SK-N-SH treated with all-trans-retinoic acid at 6 μM for 48 hours (cell line): ENCODE measurements at regions not wholly inside any gene's neighbourhood (a gene's known extent, or its start where the extent isn't known, plus 50 kb on each side); places are given as distances from the start of the nearest gene placed in this dataset.
A peak's percentile ranks its signal among the peaks of the same experiment; 100 is the strongest.

Experiments
- ATAC-seq: fragments of 200-7000 bp; cut with Tn5 transposase; 3 replicates; pipeline ENCODE4 v1.9.1; 2020; ENCODE audit warnings: mild to moderate bottlenecking, moderate library complexity
- ARNTL ChIP-seq: fragments of 450-650 bp; formaldehyde crosslinking; IDR thresholded peaks from 2 replicates; pipeline ENCODE4 v1.5.0; 2020; ENCODE audit warnings: low read depth, mild to moderate bottlenecking, moderate library complexity, borderline replicate concordance
- BACH2 ChIP-seq: fragments of 250-450 bp; sonication (Bioruptor Pico); IDR thresholded peaks from 2 replicates; pipeline ENCODE4 v1.9.0; 2021; ENCODE audit warnings: mild to moderate bottlenecking, borderline replicate concordance
- CREB5 ChIP-seq: fragments of 250-450 bp; sonication (Bioruptor Pico); IDR thresholded peaks from 2 replicates; pipeline ENCODE4 v1.5.1; 2020; ENCODE audit warnings: low read depth, mild to moderate bottlenecking, moderate library complexity
- CSDC2 ChIP-seq: fragments of 250-450 bp; sonication (Bioruptor Pico); IDR thresholded peaks from 2 replicates; pipeline ENCODE4 v1.5.0; 2020; ENCODE audit warnings: mild to moderate bottlenecking, moderate library complexity
- GLIS3 ChIP-seq: fragments of 250-450 bp; sonication (Bioruptor Pico); IDR thresholded peaks from 2 replicates; pipeline ENCODE4 v1.5.0; 2020; ENCODE audit warnings: mild to moderate bottlenecking, moderate library complexity
- ISL1 ChIP-seq: fragments of 250-450 bp; sonication (Bioruptor Pico); IDR thresholded peaks from 2 replicates; pipeline ENCODE4 v2.1.2; 2022; ENCODE audit warnings: mild to moderate bottlenecking, moderate library complexity
- OSR1 ChIP-seq: fragments of 250-450 bp; sonication (Bioruptor Pico); IDR thresholded peaks from 2 replicates; pipeline ENCODE4 v1.8.0; 2022; ENCODE audit warnings: moderate library complexity, mild to moderate bottlenecking, inconsistent platforms
- PATZ1 ChIP-seq: fragments of 250-450 bp; sonication (Bioruptor Pico); IDR thresholded peaks from 2 replicates; pipeline ENCODE4 v1.8.0; 2020; ENCODE audit warnings: mild to moderate bottlenecking, moderate library complexity, borderline replicate concordance
- POU6F1 ChIP-seq: fragments of 250-450 bp; sonication (Bioruptor Pico); IDR thresholded peaks from 2 replicates; pipeline ENCODE4 v1.8.0; 2021; ENCODE audit warnings: low read depth, mild to moderate bottlenecking, moderate library complexity, borderline replicate concordance
- PPARA ChIP-seq: fragments of 250-450 bp; sonication (Bioruptor Pico); IDR thresholded peaks from 2 replicates; pipeline ENCODE4 v1.5.0; 2020; ENCODE audit warnings: mild to moderate bottlenecking, borderline replicate concordance
- RARB ChIP-seq: fragments of 250-450 bp; sonication (Bioruptor Pico); IDR thresholded peaks from 2 replicates; pipeline ENCODE4 v1.8.0; 2021; ENCODE audit warnings: mild to moderate bottlenecking, moderate library complexity
- SNAI2 ChIP-seq: fragments of 250-450 bp; sonication (Bioruptor Pico); IDR thresholded peaks from 2 replicates; pipeline ENCODE4 v1.5.0; 2020; ENCODE audit warnings: mild to moderate bottlenecking, moderate library complexity
- TCF4 ChIP-seq: fragments of 250-450 bp; sonication (Bioruptor Pico); IDR thresholded peaks from 2 replicates; pipeline ENCODE4 v1.8.0; 2021; ENCODE audit warnings: mild to moderate bottlenecking, moderate library complexity, borderline replicate concordance
- TOX ChIP-seq: fragments of 250-450 bp; sonication (Bioruptor Pico); IDR thresholded peaks from 2 replicates; pipeline ENCODE4 v1.8.0; 2021; ENCODE audit warnings: mild to moderate bottlenecking, moderate library complexity, borderline replicate concordance
- TSHZ2 ChIP-seq: fragments of 250-450 bp; sonication (Bioruptor Pico); IDR thresholded peaks from 2 replicates; pipeline ENCODE4 v1.5.0; 2020; ENCODE audit warnings: mild to moderate bottlenecking, moderate library complexity
- ZC3H10 ChIP-seq: fragments of 250-450 bp; sonication (Bioruptor Pico); IDR thresholded peaks from 2 replicates; pipeline ENCODE4 v1.5.1; 2021; ENCODE audit warnings: mild to moderate bottlenecking, moderate library complexity
- ZFP3 ChIP-seq: fragments of 250-450 bp; sonication (Bioruptor Pico); IDR thresholded peaks from 2 replicates; pipeline ENCODE4 v1.5.0; 2020; ENCODE audit warnings: mild to moderate bottlenecking, moderate library complexity
- ZFP30 ChIP-seq: fragments of 450-650 bp; formaldehyde crosslinking; IDR thresholded peaks from 2 replicates; pipeline ENCODE4 v1.5.0; 2022; ENCODE audit warnings: mild to moderate bottlenecking, moderate library complexity
- ZNF565 ChIP-seq: fragments of 450-650 bp; formaldehyde crosslinking; conservative IDR thresholded peaks from 2 replicates; pipeline ENCODE4 v1.5.0; 2020; ENCODE audit warnings: low read depth, mild to moderate bottlenecking, moderate library complexity
- ZNF70 ChIP-seq: fragments of 450-650 bp; formaldehyde crosslinking; IDR thresholded peaks from 2 replicates; pipeline ENCODE4 v1.5.0; 2020; ENCODE audit warnings: mild to moderate bottlenecking, moderate library complexity
- ZNF8 ChIP-seq: fragments of 450-650 bp; formaldehyde crosslinking; IDR thresholded peaks from 2 replicates; pipeline ENCODE4 v1.5.0; 2020; ENCODE audit warnings: mild to moderate bottlenecking, moderate library complexity

- no peak for ATAC-seq
- TF ChIP-seq CREB5 (CRISPR knock-in tag) (no peak), ARNTL (CRISPR knock-in tag) (no peak), ZC3H10 (CRISPR knock-in tag) (no peak), POU6F1 (CRISPR knock-in tag) (no peak), ISL1 (CRISPR knock-in tag) (no peak), ZNF8 (CRISPR knock-in tag) (no peak), TSHZ2 (CRISPR knock-in tag) (no peak), CSDC2 (CRISPR knock-in tag) (no peak), TOX (CRISPR knock-in tag) (no peak), RARB (no peak), ZNF70 (CRISPR knock-in tag) (no peak), TCF4 (CRISPR knock-in tag) (no peak), ZFP3 (CRISPR knock-in tag) (no peak), PATZ1 (CRISPR knock-in tag) (no peak), PPARA (no peak), BACH2 (no peak), ZFP30 (CRISPR knock-in tag) (no peak), OSR1 (no peak), SNAI2 (no peak)
These were observed 161.5 kb downstream of the HSD17B3 start for GRCh38 chr9:96140296-96141127.

- ATAC-seq, result peak; percentile 64
- TF ChIP-seq ISL1 (CRISPR knock-in tag) (peak; percentile 58), ZNF8 (CRISPR knock-in tag) (no peak)
These were observed 162.2 kb downstream of the HSD17B3 start for GRCh38 chr9:96139592-96140295.

GRCh38 chr9:96138616-96139015, 163.4 kb downstream of the HSD17B3 start:
- no peak for ATAC-seq
- no peak for TF ChIP-seq OSR1
- TF ChIP-seq ZFP30 (CRISPR knock-in tag), result no peak
- TF ChIP-seq ZFP3 (CRISPR knock-in tag), result no peak
- no peak for TF ChIP-seq RARB
- no peak for TF ChIP-seq ISL1 (CRISPR knock-in tag)
- TF ChIP-seq POU6F1 (CRISPR knock-in tag), result no peak
- no peak for TF ChIP-seq TCF4 (CRISPR knock-in tag)
- TF ChIP-seq TSHZ2 (CRISPR knock-in tag), result no peak
- TF ChIP-seq ZC3H10 (CRISPR knock-in tag), result no peak
- TF ChIP-seq CREB5 (CRISPR knock-in tag), result no peak
- no peak for TF ChIP-seq GLIS3
- no peak for TF ChIP-seq ZNF70 (CRISPR knock-in tag)
- no peak for TF ChIP-seq BACH2
- no peak for TF ChIP-seq ZNF565
